HL-60 (cell line): ENCODE measurements at regions not wholly inside any gene's neighbourhood (a gene's known extent, or its start where the extent isn't known, plus 50 kb on each side); places are given as distances from the start of the nearest gene placed in this dataset.

Source experiments
- DNase-seq, 2 experiments: peaks; one replicate each; pipeline ENCODE4 v3.0.0-alpha.2; 2010 to 2020; ENCODE audit warnings: low read depth in 1 of 2, low spot score in 1 of 2
- H3K27ac ChIP-seq: fragments of 250-450 bp; sonication (Bioruptor Pico); replicated peaks from 2 replicates; pipeline ENCODE4 v1.5.1; 2020; ENCODE audit warnings: mild to moderate bottlenecking, moderate library complexity
- H3K27me3 ChIP-seq: fragments of 250-450 bp; sonication (Bioruptor Pico); 2 replicates; pipeline ENCODE4 v1.5.1; 2021; ENCODE audit warnings: mild to moderate bottlenecking, moderate library complexity; ENCODE audit not compliant: insufficient read depth, poor library complexity, severe bottlenecking
- H3K4me3 ChIP-seq: replicated peaks from 2 replicates; pipeline ENCODE4 v1.5.1; 2011; ENCODE audit warnings: mild to moderate bottlenecking, control low read depth, low read length; ENCODE audit not compliant: insufficient read depth
- CTCF ChIP-seq: IDR thresholded peaks from one replicate; pipeline ENCODE4 v1.5.1; 2011; ENCODE audit warnings: low read length, control low read depth, inconsistent platforms; ENCODE audit not compliant: insufficient read depth
- GABPA ChIP-seq: IDR thresholded peaks from 2 replicates; pipeline ENCODE4 v1.6.1; 2012; ENCODE audit warnings: low read depth
- POLR2AphosphoS5 ChIP-seq: IDR thresholded peaks from 2 replicates; pipeline ENCODE4 v1.6.1; 2012; ENCODE audit warnings: low read depth
- SPI1 ChIP-seq: IDR thresholded peaks from 2 replicates; pipeline ENCODE4 v1.6.1; 2012; ENCODE audit warnings: low read depth, mild to moderate bottlenecking, borderline replicate concordance
- TF ChIP-seq, protein P1 (sequence below): IDR thresholded peaks from 2 replicates; pipeline ENCODE4 v1.6.1; 2012; ENCODE audit warnings: low read depth; ENCODE audit not compliant: insufficient replicate concordance

DNA sequence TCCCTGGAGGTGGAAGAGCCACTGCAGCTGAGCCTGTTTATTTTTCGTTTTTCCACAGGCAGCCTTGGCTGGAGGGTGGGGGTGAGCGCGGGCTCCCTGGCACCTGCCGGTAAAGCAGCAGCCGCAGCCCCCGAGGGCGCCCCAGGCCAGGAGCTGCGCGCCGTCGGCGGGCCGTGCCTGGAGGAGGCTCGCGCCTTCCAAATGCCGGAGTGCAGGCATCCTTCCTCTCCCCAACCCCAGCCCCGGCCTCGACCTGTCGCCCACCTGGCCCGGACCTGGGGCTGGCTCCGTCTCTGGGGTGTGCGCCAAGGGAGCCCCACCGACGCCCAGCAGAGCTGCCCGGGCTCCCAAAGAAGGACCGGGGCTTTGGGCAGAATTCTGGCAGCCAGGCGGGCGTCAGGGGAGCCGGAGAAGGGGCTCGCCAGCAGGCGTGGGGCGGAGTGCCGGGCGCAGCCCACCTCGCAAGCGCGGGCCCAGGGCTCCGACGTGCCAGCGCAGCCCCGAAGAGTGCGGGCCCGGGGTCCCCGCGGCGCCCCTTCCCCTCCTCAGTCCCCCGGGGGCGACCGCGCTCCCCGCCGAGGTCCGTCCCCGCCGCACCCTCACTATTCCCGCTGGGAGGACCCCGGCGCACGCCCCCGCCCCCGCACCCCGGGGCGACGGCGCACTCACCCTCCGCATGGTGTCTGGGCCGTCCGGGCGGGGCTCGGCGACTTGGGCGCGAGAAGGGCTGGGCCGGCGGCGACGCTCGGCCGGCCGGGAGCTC lies 130.3 kb downstream of the NDUFA12 start:
- no peak overlapping the region for H3K4me3 ChIP-seq
- TF ChIP-seq CTCF = no peak
- no peak for TF ChIP-seq SPI1
- TF ChIP-seq GABPA = no peak
- TF ChIP-seq, protein P1, sequence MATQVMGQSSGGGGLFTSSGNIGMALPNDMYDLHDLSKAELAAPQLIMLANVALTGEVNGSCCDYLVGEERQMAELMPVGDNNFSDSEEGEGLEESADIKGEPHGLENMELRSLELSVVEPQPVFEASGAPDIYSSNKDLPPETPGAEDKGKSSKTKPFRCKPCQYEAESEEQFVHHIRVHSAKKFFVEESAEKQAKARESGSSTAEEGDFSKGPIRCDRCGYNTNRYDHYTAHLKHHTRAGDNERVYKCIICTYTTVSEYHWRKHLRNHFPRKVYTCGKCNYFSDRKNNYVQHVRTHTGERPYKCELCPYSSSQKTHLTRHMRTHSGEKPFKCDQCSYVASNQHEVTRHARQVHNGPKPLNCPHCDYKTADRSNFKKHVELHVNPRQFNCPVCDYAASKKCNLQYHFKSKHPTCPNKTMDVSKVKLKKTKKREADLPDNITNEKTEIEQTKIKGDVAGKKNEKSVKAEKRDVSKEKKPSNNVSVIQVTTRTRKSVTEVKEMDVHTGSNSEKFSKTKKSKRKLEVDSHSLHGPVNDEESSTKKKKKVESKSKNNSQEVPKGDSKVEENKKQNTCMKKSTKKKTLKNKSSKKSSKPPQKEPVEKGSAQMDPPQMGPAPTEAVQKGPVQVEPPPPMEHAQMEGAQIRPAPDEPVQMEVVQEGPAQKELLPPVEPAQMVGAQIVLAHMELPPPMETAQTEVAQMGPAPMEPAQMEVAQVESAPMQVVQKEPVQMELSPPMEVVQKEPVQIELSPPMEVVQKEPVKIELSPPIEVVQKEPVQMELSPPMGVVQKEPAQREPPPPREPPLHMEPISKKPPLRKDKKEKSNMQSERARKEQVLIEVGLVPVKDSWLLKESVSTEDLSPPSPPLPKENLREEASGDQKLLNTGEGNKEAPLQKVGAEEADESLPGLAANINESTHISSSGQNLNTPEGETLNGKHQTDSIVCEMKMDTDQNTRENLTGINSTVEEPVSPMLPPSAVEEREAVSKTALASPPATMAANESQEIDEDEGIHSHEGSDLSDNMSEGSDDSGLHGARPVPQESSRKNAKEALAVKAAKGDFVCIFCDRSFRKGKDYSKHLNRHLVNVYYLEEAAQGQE = no peak
- no peak for TF ChIP-seq POLR2AphosphoS5
- no peak for DNase-seq
- peaks cover 41% of the 10 kb centered on the region for H3K27me3 ChIP-seq
- H3K27ac ChIP-seq = no peak overlapping the region

DNA sequence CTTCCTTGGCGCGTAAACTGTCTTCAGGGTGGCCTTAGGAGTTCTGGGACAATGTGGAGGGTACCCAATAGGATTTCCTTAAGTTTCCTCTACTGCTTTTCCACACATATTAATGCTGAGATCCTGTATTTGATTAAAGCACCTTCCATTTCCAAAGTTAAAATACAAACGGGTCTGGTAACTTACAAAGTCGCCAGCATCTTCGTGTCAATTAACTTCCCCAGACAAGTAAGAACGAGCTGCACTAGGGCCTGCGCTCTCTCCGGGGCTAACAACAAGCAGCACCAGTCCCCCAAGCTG lies 130.9 kb downstream of the NDUFA12 start:
- no peak overlapping the region for H3K27ac ChIP-seq
- TF ChIP-seq POLR2AphosphoS5 = no peak
- TF ChIP-seq CTCF = no peak
- no peak for TF ChIP-seq GABPA
- no peak for TF ChIP-seq SPI1
- TF ChIP-seq, protein P1 = no peak
- DNase-seq = no peak
- H3K27me3 ChIP-seq = peaks cover 41% of the 10 kb centered on the region
- H3K4me3 ChIP-seq = no peak overlapping the region

DNA sequence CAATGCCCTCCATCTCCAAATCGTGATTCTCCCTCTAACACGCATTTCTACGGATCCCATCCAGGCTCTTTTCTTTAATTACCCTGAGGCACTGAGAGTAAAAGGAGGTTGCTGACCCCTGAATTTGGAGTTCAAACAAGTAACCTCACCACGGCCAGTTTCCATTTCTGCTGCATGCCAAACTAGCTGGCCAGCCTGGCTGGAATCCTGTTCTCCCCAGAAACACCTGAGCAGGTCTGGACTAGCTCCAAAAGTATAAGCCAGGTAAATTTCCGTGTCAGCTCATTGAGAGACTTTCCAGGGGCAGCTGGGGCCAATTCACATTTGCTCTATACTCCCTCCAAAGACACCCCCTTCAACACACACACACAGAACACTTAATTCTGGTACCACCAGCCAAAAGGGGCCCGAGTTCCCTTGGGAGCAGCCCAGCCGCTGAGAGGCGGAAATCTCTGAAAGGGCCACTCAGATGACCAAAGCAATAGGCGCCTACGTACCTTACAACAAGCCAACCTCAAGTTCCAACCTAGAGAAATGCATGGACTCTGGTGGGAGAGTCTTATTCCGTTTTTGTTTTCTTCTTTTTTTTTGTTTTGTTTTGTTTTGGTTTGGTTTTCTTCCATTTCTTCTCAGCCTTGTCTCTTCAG lies 131.4 kb downstream of the NDUFA12 start:
- Histone ChIP-seq H3K27me3 (peaks cover 41% of the 10 kb centered on the region), H3K4me3 (no peak overlapping the region), H3K27ac (no peak overlapping the region)
- no peak for TF ChIP-seq CTCF
- TF ChIP-seq POLR2AphosphoS5 = no peak
- TF ChIP-seq, protein P1 = no peak
- TF ChIP-seq SPI1 = no peak
- TF ChIP-seq GABPA = no peak
- no peak for DNase-seq
